WI38 (cell line): ENCODE measurements at regions not wholly inside any gene's neighbourhood (a gene's known extent, or its start where the extent isn't known, plus 50 kb on each side); places are given as distances from the start of the nearest gene placed in this dataset.

ENCODE experiments used
- H3K4me3 ChIP-seq: 2 replicates; pipeline ENCODE4 v1.5.1; 2011; ENCODE audit warnings: low read depth, mild to moderate bottlenecking, control low read depth, low read length
- CTCF ChIP-seq: IDR thresholded peaks from 2 replicates; pipeline ENCODE4 v1.5.1; 2012; ENCODE audit warnings: low read depth, mild to moderate bottlenecking, control low read depth, low read length

- H3K4me3 ChIP-seq: no peak overlapping the region
- no peak for TF ChIP-seq CTCF
Observed at GRCh38 chr19:28610731-28611130, 602.2 kb downstream of the UQCRFS1 start.

- H3K4me3 ChIP-seq: no peak overlapping the region
- TF ChIP-seq CTCF: no peak
Observed at GRCh38 chr19:28609944-28610343, 603.0 kb downstream of the UQCRFS1 start.

- TF ChIP-seq CTCF: no peak
- no peak overlapping the region for H3K4me3 ChIP-seq
Observed at GRCh38 chr19:28609091-28609755, 603.7 kb downstream of the UQCRFS1 start.

GRCh38 chr19:28608292-28608691 lies 604.7 kb downstream of the UQCRFS1 start:
- H3K4me3 ChIP-seq: no peak overlapping the region
- TF ChIP-seq CTCF: no peak

GRCh38 chr19:28607066-28607583 lies 605.8 kb downstream of the UQCRFS1 start:
- TF ChIP-seq CTCF: no peak
- H3K4me3 ChIP-seq: no peak overlapping the region

GRCh38 chr19:28606269-28607032 lies 606.5 kb downstream of the UQCRFS1 start:
- no peak for TF ChIP-seq CTCF
- H3K4me3 ChIP-seq: no peak overlapping the region
